DMS114 treated with DMSO at 0.1 percent for 48 hours (cell line): ENCODE measurements at regions not wholly inside any gene's neighbourhood (a gene's known extent, or its start where the extent isn't known, plus 50 kb on each side); places are given as distances from the start of the nearest gene placed in this dataset.

Experiments
- DNase-seq: peaks from one replicate; lab custom pipeline; 2025; ENCODE audit not compliant: unreplicated experiment; lab: John Stamatoyannopoulos, UW

- DNase-seq, result peak; percentile 31
Observed at GRCh38 chr13:95494082-95494681, 58.3 kb upstream of the CLDN10 start.

DNA sequence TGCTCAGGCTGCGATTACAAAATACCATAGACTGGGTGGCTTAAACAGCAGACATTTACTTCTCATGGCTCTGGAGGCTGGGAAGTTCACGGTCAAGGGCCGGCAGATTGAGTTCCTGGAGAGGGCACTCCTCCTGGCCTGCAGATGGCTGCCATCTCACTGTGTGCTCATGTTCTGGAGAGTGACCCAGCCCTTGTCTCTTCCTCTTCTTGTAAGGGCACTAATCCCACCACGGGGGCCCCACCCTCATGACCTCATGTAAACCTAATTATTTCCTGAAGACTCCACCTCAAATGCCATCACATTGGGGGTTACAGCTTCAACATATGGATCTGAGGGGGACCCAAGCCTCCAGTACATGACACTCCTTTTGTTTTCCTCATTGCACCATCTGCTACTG is 56.0 kb upstream of the CLDN10 start:
- DNase-seq, result no peak

- no peak for DNase-seq
Observed at GRCh38 chr13:95497381-95497807, 55.1 kb upstream of the CLDN10 start.

- DNase-seq, result no peak
Observed at GRCh38 chr13:95498886-95499285, 53.6 kb upstream of the CLDN10 start.

GRCh38 chr13:95499811-95500712 is 52.5 kb upstream of the CLDN10 start:
- DNase-seq, result no peak

- DNase-seq, result no peak
Observed at GRCh38 chr13:95502216-95502615, 50.3 kb upstream of the CLDN10 start.
